Keratinocyte (primary cell): ENCODE measurements at regions not wholly inside any gene's neighbourhood (a gene's known extent, or its start where the extent isn't known, plus 50 kb on each side); places are given as distances from the start of the nearest gene placed in this dataset.
"Not testable (repeated sequence)": the region's sequence is repeated elsewhere in the genome, so short reads cannot be mapped to it uniquely, and the experiment has no call there.

ENCODE experiments used
- CTCF ChIP-seq, 3 experiments: IDR thresholded peaks in 1 of 3; conservative IDR thresholded peaks in 1 of 3; optimal IDR thresholded peaks in 1 of 3; 2 replicates in 2 of 3; 3 replicates in 1 of 3; pipeline versions ENCODE3 to v1.5.1; 2011; ENCODE audit warnings: low read length in 3 of 3, mild to moderate bottlenecking in 3 of 3, moderate library complexity in 2 of 3, control low read depth in 1 of 3, inconsistent platforms in 1 of 3; ENCODE audit not compliant: insufficient read depth in 2 of 3; ENCODE audit errors: extremely low read depth in 1 of 3
- EZH2 ChIP-seq: IDR thresholded peaks from one replicate; pipeline ENCODE4 v1.6.1; 2012; ENCODE audit warnings: inconsistent platforms, mild to moderate bottlenecking, low read length, moderate library complexity

GRCh38 chr6:138674444-138674843, 99.1 kb upstream of the CCDC28A start:
- not testable (repeated sequence) for TF ChIP-seq CTCF (optimal IDR thresholded peaks at IDR 0.05 in 1 of 3, IDR thresholded peaks at IDR 0.05 in 1 of 3, conservative IDR thresholded peaks at IDR 0.05 in 1 of 3; ENCODE audit: extremely low read depth in 1 of 3, insufficient read depth in 2 of 3, low read length in 3 of 3); EZH2
